ENCODE measurements at regions not wholly inside any gene's neighbourhood (a gene's known extent, or its start where the extent isn't known, plus 50 kb on each side); places are given as distances from the start of the nearest gene placed in this dataset.

- DNase-seq = no peak
These were observed 156.8 kb upstream of the BCL6 start for GRCh38 chr3:187902041-187902471.

- DNase-seq = no peak
These were observed 157.7 kb upstream of the BCL6 start for GRCh38 chr3:187902936-187903335.

GRCh38 chr3:187903697-187904096 is 158.4 kb upstream of the BCL6 start:
- no peak for DNase-seq

GRCh38 chr3:187906416-187906815 is 161.1 kb upstream of the BCL6 start:
- no peak for DNase-seq

GRCh38 chr3:187906920-187907319 is 161.7 kb upstream of the BCL6 start:
- DNase-seq = no peak

GRCh38 chr3:187909866-187910265 is 164.6 kb upstream of the BCL6 start:
- DNase-seq = no peak

GRCh38 chr3:187912007-187912406 is 166.7 kb upstream of the BCL6 start:
- DNase-seq = no peak

- peak in 2 of 3 experiments; percentile 15 to 40 for DNase-seq
These were observed 168.4 kb upstream of the BCL6 start for GRCh38 chr3:187913617-187914033.

- no peak for DNase-seq
These were observed 169.0 kb upstream of the BCL6 start for GRCh38 chr3:187914231-187914630.

- DNase-seq = no peak
These were observed 170.8 kb upstream of the BCL6 start for GRCh38 chr3:187916072-187916471.

- DNase-seq = no peak
These were observed 172.9 kb upstream of the BCL6 start for GRCh38 chr3:187918081-187918644.

- DNase-seq = no peak
These were observed 173.8 kb upstream of the BCL6 start for GRCh38 chr3:187919048-187919447.

GRCh38 chr3:187919544-187919943 is 174.3 kb upstream of the BCL6 start:
- DNase-seq = no peak

- no peak for DNase-seq
These were observed 174.8 kb upstream of the BCL6 start for GRCh38 chr3:187920030-187920429.

GRCh38 chr3:187920913-187921312 is 175.6 kb upstream of the BCL6 start:
- DNase-seq = no peak

GRCh38 chr3:187921391-187922074 is 176.3 kb upstream of the BCL6 start:
- no peak for DNase-seq

GRCh38 chr3:187922704-187923416 is 177.6 kb upstream of the BCL6 start:
- no peak for DNase-seq

- no peak for DNase-seq
These were observed 179.4 kb upstream of the BCL6 start for GRCh38 chr3:187924651-187925050.

- no peak for DNase-seq
These were observed 180.1 kb upstream of the BCL6 start for GRCh38 chr3:187925326-187925725.

- no peak for DNase-seq
These were observed 181.4 kb upstream of the BCL6 start for GRCh38 chr3:187926620-187927019.

- no peak for DNase-seq
These were observed 182.3 kb upstream of the BCL6 start for GRCh38 chr3:187927565-187927964.

- DNase-seq = no peak
These were observed 184.0 kb upstream of the BCL6 start for GRCh38 chr3:187929112-187929816.

- DNase-seq = no peak
These were observed 184.8 kb upstream of the BCL6 start for GRCh38 chr3:187930021-187930420.

GRCh38 chr3:187931101-187931500 is 185.8 kb upstream of the BCL6 start:
- no peak for DNase-seq

Data from NCI-H1417 (cell line).